Activated CD4-positive, alpha-beta T cell treated with anti-CD3 and anti-CD28 coated beads, Interleukin-2, amount 10 ng/mL, durations not matched to agents 7 days and 5 days (primary cell): ENCODE measurements at regions not wholly inside any gene's neighbourhood (a gene's known extent, or its start where the extent isn't known, plus 50 kb on each side); places are given as distances from the start of the nearest gene placed in this dataset.

Source experiments
- CTCF ChIA-PET: fragments of 350-600 bp; sonication (Branson Sonifier 250); formaldehyde crosslinking; loops from one replicate; lab custom pipeline; 2021; ENCODE audit warnings: antibody characterized with exemption; lab: Charles Lee
- POLR2A ChIA-PET: fragments of 350-600 bp; sonication (Branson Sonifier 250); formaldehyde crosslinking; loops from one replicate; lab custom pipeline; 2021; ENCODE audit warnings: antibody characterized with exemption; lab: Charles Lee
- DNase-seq: peaks from one replicate; pipeline ENCODE4 v3.0.0-alpha.2; 2020
- H3K27ac Mint-ChIP-seq: one replicate; pipeline ENCODE4 v1.8.0; 2021; ENCODE audit warnings: mild to moderate bottlenecking, moderate library complexity, mixed read lengths
- H3K27me3 Mint-ChIP-seq: one replicate; pipeline ENCODE4 v1.8.0; 2021; ENCODE audit warnings: mixed read lengths
- H3K36me3 Mint-ChIP-seq: one replicate; pipeline ENCODE4 v1.8.0; 2021; ENCODE audit warnings: low read depth, mixed read lengths
- H3K4me1 Mint-ChIP-seq: one replicate; pipeline ENCODE4 v1.8.0; 2021; ENCODE audit warnings: mixed read lengths
- H3K4me3 Mint-ChIP-seq: one replicate; pipeline ENCODE4 v1.8.0; 2021; ENCODE audit warnings: mild to moderate bottlenecking, moderate library complexity, mixed read lengths
- H3K9me3 Mint-ChIP-seq: one replicate; pipeline ENCODE4 v1.8.0; 2021; ENCODE audit warnings: mixed read lengths

GRCh38 chr9:107632216-107632615, 142.6 kb upstream of the KLF4 start:
- Mint-ChIP-seq H3K36me3 (no peaks in the 10 kb centered on the region), H3K4me1 (no peaks in the 10 kb centered on the region), H3K9me3 (no peaks in the 10 kb centered on the region), H3K27ac (no peak overlapping the region), H3K27me3 (peaks cover 21% of the 10 kb centered on the region), H3K4me3 (no peak overlapping the region)
- ChIA-PET CTCF (no interaction called here), POLR2A (no interaction called here)
- DNase-seq: no peak

- Mint-ChIP-seq H3K9me3 (no peaks in the 10 kb centered on the region), H3K27ac (no peak overlapping the region), H3K27me3 (peaks cover 17% of the 10 kb centered on the region), H3K36me3 (no peaks in the 10 kb centered on the region), H3K4me3 (no peak overlapping the region), H3K4me1 (no peaks in the 10 kb centered on the region)
- no peak for DNase-seq
- CTCF ChIA-PET: no interaction called here
- POLR2A ChIA-PET: no interaction called here
Measured at GRCh38 chr9:107631788-107632187, 142.2 kb upstream of the KLF4 start.

DNA sequence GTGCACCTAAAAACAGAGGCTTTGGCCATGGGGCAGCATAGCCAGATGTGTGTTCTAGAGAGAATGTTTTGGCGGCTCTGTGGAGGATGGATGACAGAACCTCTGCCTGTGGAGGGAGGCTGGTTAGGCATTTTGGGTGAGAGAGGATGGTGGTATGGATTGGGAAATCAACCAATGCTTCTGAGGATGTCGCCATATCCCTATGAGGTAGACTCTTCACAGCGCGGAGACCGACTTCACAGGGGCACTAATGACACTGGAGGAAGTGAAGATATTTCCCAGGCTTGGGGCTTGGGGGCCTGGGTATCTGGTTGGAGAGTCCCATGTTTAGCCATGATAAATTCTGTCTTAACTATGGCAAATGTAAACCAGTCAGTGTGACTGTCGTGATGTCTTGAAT, 140.6 kb upstream of the KLF4 start:
- Mint-ChIP-seq H3K4me1 (no peaks in the 10 kb centered on the region), H3K36me3 (no peaks in the 10 kb centered on the region), H3K4me3 (no peak overlapping the region), H3K27me3 (peaks cover 2% of the 10 kb centered on the region), H3K27ac (no peak overlapping the region), H3K9me3 (no peaks in the 10 kb centered on the region)
- ChIA-PET POLR2A (no interaction called here), CTCF (no interaction called here)
- no peak for DNase-seq

GRCh38 chr9:107628444-107628843, 138.9 kb upstream of the KLF4 start:
- H3K27ac Mint-ChIP-seq: no peak overlapping the region
- ChIA-PET POLR2A (no interaction called here), CTCF (no interaction called here)
- DNase-seq: no peak
- H3K4me1 Mint-ChIP-seq: no peaks in the 10 kb centered on the region
- no peak overlapping the region for H3K4me3 Mint-ChIP-seq
- H3K9me3 Mint-ChIP-seq: no peaks in the 10 kb centered on the region
- no peaks in the 10 kb centered on the region for H3K36me3 Mint-ChIP-seq
- no peaks in the 10 kb centered on the region for H3K27me3 Mint-ChIP-seq

DNA sequence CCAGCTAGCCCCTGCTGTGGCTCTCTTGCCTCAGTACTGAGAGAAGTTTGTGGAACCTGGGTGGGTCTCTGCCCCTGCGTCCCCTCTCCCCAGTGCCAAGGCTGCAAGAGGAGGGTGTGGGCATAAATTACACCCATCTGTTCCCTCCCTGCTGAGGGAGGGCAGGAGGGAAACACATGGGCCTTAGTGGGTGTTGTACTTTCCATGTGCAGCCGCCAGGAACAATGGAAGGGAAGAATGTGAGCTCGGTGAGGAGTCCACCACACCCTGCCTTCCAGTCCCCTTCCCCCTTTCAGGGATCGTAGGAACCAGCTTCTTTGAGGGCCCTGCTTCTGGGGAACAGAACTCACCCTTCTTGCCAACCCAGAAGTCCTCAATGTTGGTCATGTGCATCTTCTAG, 138.2 kb upstream of the KLF4 start:
- H3K4me1 Mint-ChIP-seq: no peaks in the 10 kb centered on the region

DNA sequence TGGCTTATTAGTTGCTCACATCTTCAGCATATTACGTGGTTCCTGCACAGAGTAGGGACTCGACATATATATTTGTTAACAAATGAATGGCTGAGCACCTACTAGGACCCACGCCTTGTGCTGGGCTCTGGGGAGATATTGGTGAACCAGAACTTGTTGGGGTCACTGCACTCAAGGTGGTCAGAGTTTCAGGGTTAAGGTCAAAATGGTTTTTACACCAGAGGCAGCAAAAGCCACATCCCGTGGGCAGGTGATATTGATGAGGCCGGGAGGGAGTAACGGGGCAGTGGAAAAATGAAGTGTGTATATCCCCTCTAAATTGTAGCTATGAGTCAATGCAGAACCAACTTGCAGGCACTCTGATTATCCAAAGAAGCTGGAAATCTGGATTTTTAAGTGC, 136.5 kb upstream of the KLF4 start:
- Mint-ChIP-seq H3K36me3 (no peaks in the 10 kb centered on the region), H3K4me1 (no peaks in the 10 kb centered on the region), H3K9me3 (no peaks in the 10 kb centered on the region), H3K27me3 (no peaks in the 10 kb centered on the region), H3K27ac (no peak overlapping the region), H3K4me3 (no peak overlapping the region)
- DNase-seq: no peak
- POLR2A ChIA-PET: no interaction called here
- CTCF ChIA-PET: no interaction called here

More for the DNA sequence above, 138.2 kb upstream of the KLF4 start:
- DNase-seq: no peak
- Mint-ChIP-seq H3K9me3 (no peaks in the 10 kb centered on the region), H3K36me3 (no peaks in the 10 kb centered on the region), H3K27ac (no peak overlapping the region), H3K27me3 (no peaks in the 10 kb centered on the region), H3K4me3 (no peak overlapping the region)
- ChIA-PET POLR2A (no interaction called here), CTCF (no interaction called here)

- Mint-ChIP-seq H3K36me3 (no peaks in the 10 kb centered on the region), H3K27ac (no peak overlapping the region), H3K9me3 (no peaks in the 10 kb centered on the region), H3K4me1 (no peaks in the 10 kb centered on the region), H3K27me3 (no peaks in the 10 kb centered on the region), H3K4me3 (no peak overlapping the region)
- ChIA-PET POLR2A (no interaction called here), CTCF (no interaction called here)
- no peak for DNase-seq
Measured at GRCh38 chr9:107625383-107625984, 135.9 kb upstream of the KLF4 start.

DNA sequence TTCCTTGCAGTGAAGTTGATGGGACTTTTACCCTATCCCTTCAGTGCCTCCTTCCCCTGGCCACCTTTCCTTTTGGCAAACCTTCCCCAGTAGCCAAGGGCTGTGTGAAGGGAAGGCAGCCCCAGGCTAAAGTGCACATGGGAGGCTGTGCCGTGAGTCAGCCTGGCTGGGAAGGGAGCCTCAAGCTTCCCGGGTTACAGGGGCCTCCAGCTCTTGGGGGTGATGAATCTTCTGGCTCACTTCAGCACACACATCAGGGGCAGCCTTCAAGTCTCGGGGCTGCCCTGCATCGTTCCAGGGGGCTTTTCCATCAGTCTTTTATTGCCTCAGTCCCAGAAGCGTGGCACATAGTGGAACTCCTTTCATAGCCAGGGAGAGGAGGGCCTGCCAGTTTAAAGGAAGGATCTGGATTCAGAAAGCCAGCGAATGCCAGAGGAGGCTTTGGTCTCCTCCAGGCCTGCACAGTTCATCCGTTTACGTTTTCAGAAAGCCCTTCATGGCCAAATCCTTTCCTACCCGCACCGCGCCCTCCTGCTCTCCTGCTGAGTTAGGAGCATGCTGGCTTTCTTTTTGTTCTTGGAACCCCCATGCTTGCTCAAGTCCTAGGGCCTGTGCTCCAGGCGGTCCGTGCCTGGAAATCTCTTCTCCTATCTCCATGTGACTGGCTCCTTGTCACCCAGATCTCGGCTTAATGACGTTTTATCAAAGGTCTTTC, 134.8 kb upstream of the KLF4 start:
- no peaks in the 10 kb centered on the region for H3K27me3 Mint-ChIP-seq
- no peak overlapping the region for H3K27ac Mint-ChIP-seq
- H3K9me3 Mint-ChIP-seq: no peaks in the 10 kb centered on the region
- no peak for DNase-seq
- H3K4me3 Mint-ChIP-seq: no peak overlapping the region
- H3K36me3 Mint-ChIP-seq: no peaks in the 10 kb centered on the region
- H3K4me1 Mint-ChIP-seq: no peaks in the 10 kb centered on the region
- POLR2A ChIA-PET: no interaction called here
- CTCF ChIA-PET: no interaction called here

DNA sequence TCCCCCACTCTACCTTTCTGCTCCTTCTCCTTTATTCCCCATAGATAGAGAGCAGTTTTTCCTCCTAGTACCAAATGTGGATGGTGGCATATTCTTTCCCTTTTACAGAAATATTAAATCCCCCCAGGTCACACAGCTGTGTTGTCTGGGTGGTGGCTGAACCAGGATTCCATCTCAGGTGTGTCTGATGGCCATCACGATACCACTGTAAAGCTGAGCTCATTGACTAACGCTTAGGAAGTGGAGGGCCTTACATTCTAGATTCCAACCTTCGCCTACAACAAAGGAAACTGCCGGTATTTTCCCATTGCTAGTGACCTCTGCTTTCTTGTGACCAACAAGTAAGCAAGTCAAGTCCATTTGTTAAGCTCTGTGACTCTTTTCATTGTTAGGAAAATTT, 131.9 kb upstream of the KLF4 start:
- ChIA-PET POLR2A (no interaction called here), CTCF (interaction anchor here (0.6 to 1.2 kb wide), 2 partner anchors 609 to 1165 kb away, joined by 3 read pairs; no protein-coding TSS in a partner anchor)
- H3K27ac Mint-ChIP-seq: no peak overlapping the region
- H3K27me3 Mint-ChIP-seq: no peaks in the 10 kb centered on the region
- H3K4me1 Mint-ChIP-seq: no peaks in the 10 kb centered on the region
- no peak for DNase-seq
- H3K9me3 Mint-ChIP-seq: no peaks in the 10 kb centered on the region
- H3K36me3 Mint-ChIP-seq: no peaks in the 10 kb centered on the region
- no peak overlapping the region for H3K4me3 Mint-ChIP-seq

- no peak overlapping the region for H3K4me3 Mint-ChIP-seq
- no peak overlapping the region for H3K27ac Mint-ChIP-seq
- POLR2A ChIA-PET: no interaction called here
- no peaks in the 10 kb centered on the region for H3K36me3 Mint-ChIP-seq
- H3K4me1 Mint-ChIP-seq: no peaks in the 10 kb centered on the region
- no peaks in the 10 kb centered on the region for H3K27me3 Mint-ChIP-seq
- CTCF ChIA-PET: interaction anchor here (1.2 kb wide), 1 partner anchor 1166 kb away, joined by 3 read pairs; no protein-coding TSS in a partner anchor
- DNase-seq: no peak
- H3K9me3 Mint-ChIP-seq: no peaks in the 10 kb centered on the region
Measured at GRCh38 chr9:107620801-107621200, 131.2 kb upstream of the KLF4 start.

GRCh38 chr9:107620236-107620635, 130.7 kb upstream of the KLF4 start:
- Mint-ChIP-seq H3K27me3 (no peaks in the 10 kb centered on the region), H3K4me3 (no peak overlapping the region), H3K36me3 (no peaks in the 10 kb centered on the region), H3K4me1 (no peaks in the 10 kb centered on the region), H3K9me3 (no peaks in the 10 kb centered on the region), H3K27ac (no peak overlapping the region)
- no peak for DNase-seq
- CTCF ChIA-PET: no interaction called here
- POLR2A ChIA-PET: no interaction called here

DNA sequence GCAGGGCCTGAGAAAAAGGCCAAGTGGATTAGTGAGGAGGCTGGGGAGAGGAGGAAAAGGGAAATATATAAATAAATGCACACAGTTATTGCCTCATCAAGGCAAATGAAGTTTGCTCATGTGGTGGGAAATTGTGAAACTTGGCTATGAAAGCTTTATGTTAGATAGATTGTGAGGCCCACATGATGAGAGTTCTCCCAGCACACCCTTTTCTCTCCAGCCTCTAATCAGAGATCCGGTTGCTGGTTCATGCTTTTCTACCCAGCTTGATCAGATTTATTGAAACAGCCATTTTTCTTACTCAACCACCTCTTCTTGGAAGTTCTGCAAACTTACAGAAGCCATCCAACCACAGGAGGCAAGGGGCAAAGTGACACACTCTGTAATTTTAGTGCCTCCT, 125.8 kb upstream of the KLF4 start:
- no peak overlapping the region for H3K27ac Mint-ChIP-seq
- no peak for DNase-seq
- CTCF ChIA-PET: no interaction called here
- no peaks in the 10 kb centered on the region for H3K4me1 Mint-ChIP-seq
- no peak overlapping the region for H3K4me3 Mint-ChIP-seq
- POLR2A ChIA-PET: no interaction called here
- no peaks in the 10 kb centered on the region for H3K36me3 Mint-ChIP-seq
- H3K9me3 Mint-ChIP-seq: no peaks in the 10 kb centered on the region
- no peaks in the 10 kb centered on the region for H3K27me3 Mint-ChIP-seq

- no peak overlapping the region for H3K27ac Mint-ChIP-seq
- H3K4me1 Mint-ChIP-seq: no peaks in the 10 kb centered on the region
- H3K9me3 Mint-ChIP-seq: no peaks in the 10 kb centered on the region
- H3K4me3 Mint-ChIP-seq: no peak overlapping the region
- POLR2A ChIA-PET: no interaction called here
- DNase-seq: no peak
- no peaks in the 10 kb centered on the region for H3K36me3 Mint-ChIP-seq
- H3K27me3 Mint-ChIP-seq: no peaks in the 10 kb centered on the region
- CTCF ChIA-PET: interaction anchor here (0.6 kb wide), 1 partner anchor 65 kb away, joined by 3 read pairs; no protein-coding TSS in a partner anchor
Measured at GRCh38 chr9:107614765-107615164, 125.2 kb upstream of the KLF4 start.

- Mint-ChIP-seq H3K27ac (no peak overlapping the region), H3K4me1 (no peaks in the 10 kb centered on the region), H3K9me3 (no peaks in the 10 kb centered on the region), H3K36me3 (no peaks in the 10 kb centered on the region), H3K4me3 (no peak overlapping the region), H3K27me3 (no peaks in the 10 kb centered on the region)
- ChIA-PET POLR2A (no interaction called here), CTCF (no interaction called here)
- DNase-seq: no peak
Measured at GRCh38 chr9:107613321-107613720, 123.8 kb upstream of the KLF4 start.
